Colonic mucosa (tissue), 4 donors: ENCODE measurements at regions not wholly inside any gene's neighbourhood (a gene's known extent, or its start where the extent isn't known, plus 50 kb on each side); places are given as distances from the start of the nearest gene placed in this dataset.

ENCODE experiments used
- DNase-seq: peaks from one replicate; pipeline ENCODE4 v3.0.0-alpha.2; 2020
- H3K27ac ChIP-seq: fragments of 200-600 bp; one replicate; pipeline ENCODE4 v1.8.0; 2021
- H3K27me3 ChIP-seq: fragments of 200-600 bp; one replicate; pipeline ENCODE4 v1.8.0; 2021
- H3K36me3 ChIP-seq: fragments of 200-600 bp; one replicate; pipeline ENCODE4 v1.8.0; 2021
- H3K4me1 ChIP-seq: fragments of 200-600 bp; one replicate; pipeline ENCODE4 v1.8.0; 2021; ENCODE audit warnings: mild to moderate bottlenecking
- H3K4me3 ChIP-seq: fragments of 200-600 bp; one replicate; pipeline ENCODE4 v1.8.0; 2021
- H3K9ac ChIP-seq, 2 donors: one replicate each; pipeline ENCODE4 v1.7.0; 2013; ENCODE audit warnings: control low read depth in 2 of 2, low read depth in 2 of 2, low read length in 2 of 2
- H3K9me3 ChIP-seq: fragments of 200-600 bp; one replicate; pipeline ENCODE4 v1.8.0; 2021
- CTCF ChIP-seq: fragments of 200-600 bp; IDR thresholded peaks from one replicate; pipeline ENCODE4 v1.8.0; 2022; ENCODE audit warnings: antibody characterized with exemption, mild to moderate bottlenecking
- intact Hi-C: fragments of 100-400 bp; cut with DNase I; formaldehyde crosslinking; loops from one replicate; pipeline ENCODE4 v1.14.1; 2022
- donor health status: healthy.
- donor health status: DM: no; HTN: no; CAD: no.
- donor health status: DM: no; HTN: no; CAD: no.

GRCh38 chr2:120474486-120474885, 128.6 kb downstream of the INHBB start:
- no peaks in the 10 kb centered on the region for H3K36me3 ChIP-seq
- H3K9me3 ChIP-seq, result no peaks in the 10 kb centered on the region
- DNase-seq, result no peak
- H3K4me3 ChIP-seq, result no peak overlapping the region
- intact Hi-C loops, result no loop called here
- no peaks in the 10 kb centered on the region for H3K4me1 ChIP-seq
- TF ChIP-seq CTCF, result no peak
- no peak overlapping the region for H3K27ac ChIP-seq
- no peak overlapping the region for H3K9ac ChIP-seq
- H3K27me3 ChIP-seq, result no peaks in the 10 kb centered on the region

GRCh38 chr2:120476141-120476540, 130.2 kb downstream of the INHBB start:
- Histone ChIP-seq H3K9ac (no peak overlapping the region), H3K36me3 (no peaks in the 10 kb centered on the region), H3K27me3 (no peaks in the 10 kb centered on the region), H3K4me1 (no peaks in the 10 kb centered on the region), H3K9me3 (no peaks in the 10 kb centered on the region), H3K4me3 (no peak overlapping the region), H3K27ac (no peak overlapping the region)
- TF ChIP-seq CTCF, result no peak
- DNase-seq, result no peak
- intact Hi-C loops, result no loop called here

GRCh38 chr2:120477198-120477597, 131.3 kb downstream of the INHBB start:
- H3K9me3 ChIP-seq, result no peaks in the 10 kb centered on the region
- TF ChIP-seq CTCF, result no peak
- no peak overlapping the region for H3K27ac ChIP-seq
- H3K4me3 ChIP-seq, result no peak overlapping the region
- H3K27me3 ChIP-seq, result no peaks in the 10 kb centered on the region
- H3K9ac ChIP-seq, result no peak overlapping the region
- intact Hi-C loops, result no loop called here
- H3K36me3 ChIP-seq, result no peaks in the 10 kb centered on the region
- H3K4me1 ChIP-seq, result no peaks in the 10 kb centered on the region
- DNase-seq, result no peak

- Histone ChIP-seq H3K36me3 (no peaks in the 10 kb centered on the region), H3K27ac (no peak overlapping the region), H3K9ac (no peak overlapping the region), H3K4me1 (no peaks in the 10 kb centered on the region), H3K27me3 (no peaks in the 10 kb centered on the region), H3K4me3 (no peak overlapping the region), H3K9me3 (no peaks in the 10 kb centered on the region)
- intact Hi-C loops, result no loop called here
- no peak for DNase-seq
- TF ChIP-seq CTCF, result no peak
Measured at GRCh38 chr2:120477831-120478481, 132.0 kb downstream of the INHBB start.

- intact Hi-C loops, result no loop called here
- Histone ChIP-seq H3K4me3 (no peak overlapping the region), H3K9me3 (no peaks in the 10 kb centered on the region), H3K9ac (no peak overlapping the region), H3K27me3 (no peaks in the 10 kb centered on the region), H3K4me1 (no peaks in the 10 kb centered on the region), H3K27ac (no peak overlapping the region), H3K36me3 (no peaks in the 10 kb centered on the region)
- no peak for TF ChIP-seq CTCF
- no peak for DNase-seq
Measured at GRCh38 chr2:120480346-120480902, 134.5 kb downstream of the INHBB start.
